ENCODE measurements at regions not wholly inside any gene's neighbourhood (a gene's known extent, or its start where the extent isn't known, plus 50 kb on each side); places are given as distances from the start of the nearest gene placed in this dataset.
"Not testable (repeated sequence)": the region's sequence is repeated elsewhere in the genome, so short reads cannot be mapped to it uniquely, and the experiment has no call there.

DNA sequence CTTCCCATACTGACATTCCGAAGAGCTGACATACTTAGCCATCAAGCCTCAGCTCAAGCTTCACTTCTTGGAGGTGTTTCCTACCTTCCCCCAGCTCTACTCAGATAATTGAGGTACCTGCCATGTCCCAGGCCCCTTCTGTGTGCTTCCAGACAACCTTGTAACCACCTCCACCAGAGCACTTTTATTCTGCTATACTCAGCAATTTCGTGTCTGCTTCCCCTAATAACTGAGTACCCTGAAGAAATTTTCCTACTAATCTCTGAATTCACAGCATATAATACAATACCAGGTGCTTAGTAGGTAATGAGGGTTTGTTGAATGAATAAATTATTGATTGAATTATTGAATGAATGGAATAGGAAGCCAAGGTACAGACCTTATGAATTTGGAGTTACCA is 605.5 kb downstream of the MID1IP1 start:
- H3K36me3 ChIP-seq (replicated peaks; ENCODE audit: control insufficient read depth, insufficient read depth, low read length): no peaks in the 10 kb centered on the region

DNA sequence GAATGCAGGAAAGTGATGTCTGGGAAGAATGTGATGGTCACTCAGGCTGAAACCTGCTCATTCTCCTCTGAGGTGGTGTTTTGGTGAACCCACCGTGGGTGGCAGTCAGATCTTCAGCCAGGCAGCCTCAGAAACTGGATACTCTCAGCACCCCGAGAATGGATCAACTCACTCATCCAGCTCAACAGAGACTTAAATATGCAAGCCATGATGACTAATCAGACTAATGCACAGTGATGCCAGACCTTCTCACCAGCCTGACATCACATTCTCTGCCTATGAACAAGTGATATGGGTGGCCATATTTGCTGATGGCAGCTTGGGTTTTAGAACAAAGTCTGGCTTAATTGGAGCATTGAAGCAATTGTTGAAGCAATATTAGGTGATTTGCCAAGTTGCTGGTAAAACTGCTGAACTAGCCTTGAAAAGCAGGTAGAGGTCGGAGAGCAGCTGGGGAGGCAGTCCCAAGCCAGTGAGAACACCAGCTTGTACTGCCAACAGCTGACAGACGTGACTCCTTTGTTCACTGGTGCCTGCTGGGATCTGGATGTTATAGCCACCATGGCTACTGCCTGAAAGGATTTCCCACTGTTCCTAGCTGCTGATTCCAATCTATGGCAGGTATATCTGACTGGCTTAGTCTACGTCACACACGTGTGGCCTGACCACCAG is 608.1 kb downstream of the MID1IP1 start:
- H3K36me3 ChIP-seq (replicated peaks; ENCODE audit: control insufficient read depth, insufficient read depth, low read length): no peaks in the 10 kb centered on the region
- H3K4me3 ChIP-seq (ENCODE audit: insufficient read depth, low read depth, low read length): no peak overlapping the region
- H3K27me3 ChIP-seq (ENCODE audit: control insufficient read depth, insufficient read depth, low read length): no peaks in the 10 kb centered on the region
- DNase-seq: no peak

More for the DNA sequence above, 605.5 kb downstream of the MID1IP1 start:
- DNase-seq: no peak
- no peak overlapping the region for H3K4me3 ChIP-seq (ENCODE audit: insufficient read depth, low read depth, low read length)
- H3K27me3 ChIP-seq (ENCODE audit: control insufficient read depth, insufficient read depth, low read length): no peaks in the 10 kb centered on the region

DNA sequence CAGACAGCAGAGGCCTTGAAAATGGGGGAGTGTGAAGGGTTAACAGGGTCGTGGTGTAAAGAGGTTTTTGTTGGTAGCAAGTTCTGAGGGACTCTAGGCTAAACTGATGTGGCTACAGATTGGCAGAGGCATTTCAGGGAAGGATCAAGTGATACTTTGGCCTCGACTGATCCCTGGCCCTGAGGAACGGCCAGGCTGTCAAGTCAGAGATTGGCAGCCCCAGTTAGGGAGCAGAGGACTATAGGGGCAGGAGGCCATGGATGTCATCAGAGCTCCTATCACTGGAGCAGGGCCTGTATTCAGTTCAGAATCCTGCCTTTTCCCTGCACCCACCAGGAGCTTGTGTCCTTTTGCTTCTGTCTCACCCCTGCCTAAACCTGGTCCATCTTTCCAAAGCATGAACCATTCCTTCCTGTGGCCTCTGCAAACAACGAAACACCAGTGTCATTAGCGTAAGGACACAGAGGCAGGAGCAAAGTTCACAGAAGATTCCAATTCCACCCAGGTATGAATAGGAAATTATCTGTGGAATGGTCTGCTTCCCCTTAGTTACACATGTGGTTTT is 613.1 kb downstream of the MID1IP1 start:
- no peak for DNase-seq
- no peak overlapping the region for H3K4me3 ChIP-seq (ENCODE audit: insufficient read depth, low read depth, low read length)
- no peaks in the 10 kb centered on the region for H3K27me3 ChIP-seq (ENCODE audit: control insufficient read depth, insufficient read depth, low read length)
- no peaks in the 10 kb centered on the region for H3K36me3 ChIP-seq (replicated peaks; ENCODE audit: control insufficient read depth, insufficient read depth, low read length)

DNA sequence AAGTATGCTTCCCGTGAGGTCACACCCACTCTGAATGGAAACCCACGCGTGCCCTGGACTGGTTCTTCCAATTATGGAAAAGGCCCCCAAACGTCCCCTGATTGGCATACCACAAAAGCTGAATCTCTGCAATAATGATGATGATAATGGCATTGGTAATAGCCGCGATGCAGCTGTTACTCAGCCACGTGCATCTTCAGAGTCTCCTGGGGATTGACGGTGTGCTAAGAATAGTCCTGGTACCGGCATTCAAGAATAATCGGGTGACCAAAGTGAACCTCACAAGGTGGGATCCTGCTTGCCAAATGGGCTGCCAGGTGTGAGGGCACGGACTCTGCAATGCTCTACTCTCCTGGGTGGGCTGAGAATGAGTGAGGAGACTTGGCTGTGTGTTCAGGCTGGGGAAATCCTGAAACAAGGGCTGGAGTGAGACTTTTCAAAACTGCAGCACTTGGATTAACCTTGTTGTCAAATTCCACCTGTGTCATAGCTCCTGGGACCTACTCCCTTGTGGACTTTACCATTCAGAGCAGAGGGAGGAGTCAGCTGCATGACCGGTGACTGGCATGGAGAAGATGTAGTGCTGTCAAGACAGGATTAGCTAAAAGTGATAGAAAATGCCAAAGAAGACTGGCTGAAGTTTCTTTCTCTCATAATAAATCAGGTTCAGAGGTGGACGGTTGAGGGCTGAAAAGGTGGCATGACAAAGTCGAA is 615.4 kb downstream of the MID1IP1 start:
- no peaks in the 10 kb centered on the region for H3K36me3 ChIP-seq (replicated peaks; ENCODE audit: control insufficient read depth, insufficient read depth, low read length)
- no peak for DNase-seq
- no peaks in the 10 kb centered on the region for H3K27me3 ChIP-seq (ENCODE audit: control insufficient read depth, insufficient read depth, low read length)
- H3K4me3 ChIP-seq (ENCODE audit: insufficient read depth, low read depth, low read length): no peak overlapping the region

DNA sequence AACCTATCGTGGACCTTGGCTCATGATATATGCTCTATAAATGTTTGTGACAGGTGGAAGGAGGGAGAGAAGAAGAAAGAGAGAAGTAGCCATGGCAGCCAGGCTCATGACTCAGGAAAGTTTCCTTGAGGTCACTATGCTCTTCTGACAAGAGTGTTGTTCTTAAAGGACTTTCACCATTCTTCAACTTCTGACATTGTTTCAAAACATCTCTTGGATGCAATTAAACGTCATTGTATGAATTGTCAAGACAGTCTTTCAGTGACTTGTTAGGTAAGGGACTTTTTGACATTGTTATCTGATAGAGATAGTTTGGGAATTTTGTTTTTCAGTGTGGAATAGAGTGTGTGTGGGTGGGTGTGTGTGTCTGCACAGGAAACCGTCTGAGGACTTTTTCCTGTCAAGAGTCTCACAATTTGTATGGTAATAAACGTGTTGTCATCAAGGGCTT is 617.0 kb downstream of the MID1IP1 start:
- Histone ChIP-seq H3K36me3 (replicated peaks; ENCODE audit: control insufficient read depth, insufficient read depth, low read length) (no peaks in the 10 kb centered on the region), H3K4me3 (ENCODE audit: insufficient read depth, low read depth, low read length) (no peak overlapping the region), H3K27me3 (ENCODE audit: control insufficient read depth, insufficient read depth, low read length) (no peaks in the 10 kb centered on the region)
- no peak for DNase-seq

DNA sequence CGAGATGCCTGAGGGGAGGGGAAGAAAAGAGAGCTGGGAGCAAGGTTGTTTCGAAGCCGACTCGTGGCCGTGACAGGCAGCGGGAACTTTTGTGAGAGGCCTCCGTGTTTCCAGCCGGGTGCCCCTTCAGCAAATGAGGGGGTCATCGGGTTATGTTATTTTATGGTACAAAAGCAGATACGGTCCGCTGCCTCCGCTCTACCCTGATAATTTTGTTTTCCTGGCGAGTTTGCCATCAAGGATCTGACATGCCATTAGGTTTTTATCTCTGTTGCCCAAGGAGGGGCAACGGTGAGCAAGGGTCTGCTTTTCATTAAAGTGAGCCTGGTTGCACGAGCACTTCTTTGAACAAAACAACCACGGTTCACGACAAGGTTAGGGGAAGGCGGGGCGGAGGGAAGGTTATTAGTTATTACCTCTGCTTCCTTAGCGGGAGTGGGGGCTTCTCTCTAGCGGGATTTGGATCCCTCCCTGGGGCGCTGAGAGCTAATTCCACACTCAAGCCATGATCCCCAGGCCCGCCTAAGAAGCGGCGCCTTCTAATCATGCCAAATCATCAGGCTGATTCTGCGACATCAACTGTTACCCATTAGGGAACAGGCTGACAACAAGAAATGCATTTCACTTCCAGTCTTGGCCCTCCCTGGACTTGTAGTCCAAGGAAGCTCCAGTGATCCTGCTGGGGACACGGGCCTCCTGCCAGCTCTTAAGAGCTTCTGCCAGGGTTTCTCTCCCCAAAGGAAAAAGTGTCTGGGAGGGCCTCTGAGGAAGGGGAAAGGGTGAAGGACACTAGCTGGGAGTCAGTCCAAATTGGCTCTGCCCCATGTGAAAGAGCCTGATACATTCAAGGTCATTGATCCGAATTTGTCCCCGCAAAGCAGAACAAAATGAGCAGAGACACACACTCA is 617.7 kb downstream of the MID1IP1 start:
- no peaks in the 10 kb centered on the region for H3K36me3 ChIP-seq (replicated peaks; ENCODE audit: control insufficient read depth, insufficient read depth, low read length)
- no peak overlapping the region for H3K4me3 ChIP-seq (ENCODE audit: insufficient read depth, low read depth, low read length)
- H3K27me3 ChIP-seq (ENCODE audit: control insufficient read depth, insufficient read depth, low read length): no peaks in the 10 kb centered on the region
- DNase-seq: peak; percentile 24

DNA sequence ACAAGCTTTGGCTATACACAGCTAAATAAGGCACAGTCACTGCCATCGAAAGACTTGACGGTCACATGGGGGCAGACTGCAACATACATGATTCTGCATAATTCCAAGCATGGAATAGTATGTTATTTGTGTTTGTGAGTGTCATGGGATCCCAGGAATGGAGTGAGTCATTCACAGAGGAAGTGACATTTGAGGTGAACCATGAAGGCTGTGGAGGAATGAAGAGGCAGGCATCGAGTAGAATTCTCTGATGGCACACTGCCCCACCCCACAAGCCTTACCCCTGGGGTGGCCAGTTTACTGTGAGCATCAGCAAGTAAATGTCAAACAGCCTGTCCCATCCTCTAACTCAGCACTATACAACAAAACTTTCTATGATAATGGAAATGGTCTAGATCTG is 619.7 kb downstream of the MID1IP1 start:
- H3K4me3 ChIP-seq (ENCODE audit: insufficient read depth, low read depth, low read length): no peak overlapping the region
- no peaks in the 10 kb centered on the region for H3K36me3 ChIP-seq (replicated peaks; ENCODE audit: control insufficient read depth, insufficient read depth, low read length)
- no peaks in the 10 kb centered on the region for H3K27me3 ChIP-seq (ENCODE audit: control insufficient read depth, insufficient read depth, low read length)
- DNase-seq: no peak

DNA sequence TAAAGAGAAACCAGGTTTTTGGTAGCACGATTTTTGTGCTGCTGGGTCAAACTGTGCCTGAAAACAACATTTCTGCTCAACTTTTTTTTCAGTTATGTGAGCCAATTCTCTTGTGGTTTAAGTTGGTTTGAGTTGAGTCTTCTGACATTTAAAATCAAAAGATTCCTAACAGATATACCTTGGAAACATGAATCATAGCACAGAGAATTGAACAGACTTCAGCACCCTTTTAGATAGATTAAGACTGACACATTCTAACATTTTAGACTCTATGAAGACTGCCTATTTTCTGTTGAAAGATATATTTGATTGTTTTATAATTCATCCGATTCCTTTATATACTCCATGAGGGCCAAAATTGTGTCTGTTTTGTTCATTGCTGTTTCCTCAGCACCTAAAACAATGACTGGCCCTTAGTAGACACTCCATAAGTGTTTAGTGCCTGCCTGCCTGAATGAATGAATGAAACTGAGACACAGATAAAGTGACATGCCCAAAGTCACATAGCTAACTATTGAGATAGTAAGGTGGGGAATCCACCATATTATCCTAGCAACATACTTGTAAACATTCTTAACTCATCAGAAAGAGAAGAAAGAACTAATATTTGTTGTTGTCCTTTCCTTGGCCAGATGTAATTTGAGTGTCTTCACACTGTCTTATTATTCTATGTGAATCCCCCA is 624.0 kb downstream of the MID1IP1 start:
- no peaks in the 10 kb centered on the region for H3K27me3 ChIP-seq (ENCODE audit: control insufficient read depth, insufficient read depth, low read length)
- DNase-seq: no peak
- H3K4me3 ChIP-seq (ENCODE audit: insufficient read depth, low read depth, low read length): no peak overlapping the region
- H3K36me3 ChIP-seq (replicated peaks; ENCODE audit: control insufficient read depth, insufficient read depth, low read length): no peaks in the 10 kb centered on the region

DNA sequence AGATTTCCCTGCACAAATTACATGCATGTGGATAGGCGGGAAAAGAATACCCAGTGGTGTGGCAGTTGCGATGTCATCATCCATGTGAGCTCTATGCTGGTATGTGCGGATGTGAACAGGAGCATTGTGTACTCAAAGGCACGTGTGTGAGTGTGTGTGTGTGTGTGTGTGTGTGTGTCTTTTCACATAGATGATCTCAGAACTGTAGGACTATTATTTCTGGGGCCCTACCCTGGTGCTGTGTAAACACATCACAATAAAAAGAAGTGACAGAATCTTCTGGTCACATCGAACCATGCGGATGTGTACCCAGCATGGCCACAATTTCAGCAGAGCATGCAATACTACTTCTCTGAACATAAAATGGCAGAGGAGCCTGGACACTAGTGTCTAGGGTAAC is 624.8 kb downstream of the MID1IP1 start:
- no peak for DNase-seq
- no peaks in the 10 kb centered on the region for H3K27me3 ChIP-seq (ENCODE audit: control insufficient read depth, insufficient read depth, low read length)
- no peaks in the 10 kb centered on the region for H3K36me3 ChIP-seq (replicated peaks; ENCODE audit: control insufficient read depth, insufficient read depth, low read length)
- no peak overlapping the region for H3K4me3 ChIP-seq (ENCODE audit: insufficient read depth, low read depth, low read length)

DNA sequence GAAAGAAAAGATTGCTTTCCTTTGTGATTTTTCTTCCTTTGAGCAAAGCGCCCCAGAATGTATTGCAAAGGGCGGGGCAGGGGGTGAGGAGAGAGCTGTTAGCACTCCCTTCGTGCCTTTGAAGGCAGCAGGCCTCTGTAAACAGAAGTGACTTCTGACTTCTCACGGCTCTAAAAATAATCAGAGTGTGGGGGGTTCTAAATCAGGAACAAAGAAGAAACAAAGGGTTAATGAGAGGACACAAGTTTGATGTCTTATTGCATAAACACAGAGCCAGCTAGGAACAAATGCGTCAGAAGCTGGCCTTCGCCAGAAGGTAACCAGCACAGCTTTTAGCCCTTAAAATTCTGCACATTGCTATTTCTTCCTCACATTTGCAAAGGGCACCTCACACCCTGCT is 626.2 kb downstream of the MID1IP1 start:
- Histone ChIP-seq H3K36me3 (replicated peaks; ENCODE audit: control insufficient read depth, insufficient read depth, low read length) (no peaks in the 10 kb centered on the region), H3K4me3 (ENCODE audit: insufficient read depth, low read depth, low read length) (no peak overlapping the region)
- no peak for DNase-seq

DNA sequence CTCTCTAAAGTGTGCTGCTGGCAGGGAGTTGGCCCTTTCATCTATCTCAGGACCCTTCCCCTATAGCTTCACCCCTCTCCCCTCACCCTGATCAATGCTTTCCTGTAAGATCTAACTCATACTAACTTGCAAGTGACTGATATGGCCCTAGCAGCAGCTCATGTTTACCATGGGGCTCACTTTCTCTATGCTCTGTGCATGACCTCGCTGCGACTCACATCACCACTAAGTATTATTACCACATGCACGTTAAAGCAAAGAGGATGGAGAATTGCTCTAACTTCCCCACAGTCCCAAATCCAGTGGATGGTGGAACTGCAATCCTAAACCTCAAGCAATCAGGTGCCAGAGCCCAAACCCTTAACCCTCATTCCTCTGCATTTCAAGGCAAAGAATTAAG is 626.6 kb downstream of the MID1IP1 start:
- Histone ChIP-seq H3K27me3 (ENCODE audit: control insufficient read depth, insufficient read depth, low read length) (no peaks in the 10 kb centered on the region), H3K4me3 (ENCODE audit: insufficient read depth, low read depth, low read length) (no peak overlapping the region), H3K36me3 (replicated peaks; ENCODE audit: control insufficient read depth, insufficient read depth, low read length) (no peaks in the 10 kb centered on the region)
- no peak for DNase-seq

More for the DNA sequence above, 626.2 kb downstream of the MID1IP1 start:
- no peaks in the 10 kb centered on the region for H3K27me3 ChIP-seq (ENCODE audit: control insufficient read depth, insufficient read depth, low read length)

DNA sequence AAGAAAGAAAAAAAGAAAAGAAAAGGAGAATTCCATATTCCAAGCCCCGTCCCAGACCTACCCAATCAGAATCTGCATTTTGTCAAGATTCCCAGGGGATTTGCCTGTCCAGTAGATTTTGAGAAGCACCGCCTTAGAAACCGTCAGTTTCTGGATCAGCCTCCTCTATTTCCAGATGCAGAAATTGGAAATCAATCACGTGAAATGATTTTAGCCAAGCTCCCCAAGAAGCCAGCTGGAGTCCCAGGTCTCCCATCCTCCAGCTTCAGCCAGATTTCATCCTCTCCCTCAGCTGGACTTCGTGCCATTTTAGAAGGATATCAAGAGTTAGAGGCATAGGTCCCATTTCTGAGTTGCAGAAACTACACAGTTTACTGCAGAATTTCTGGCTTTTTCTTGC is 629.3 kb downstream of the MID1IP1 start:
- Histone ChIP-seq H3K4me3 (ENCODE audit: insufficient read depth, low read depth, low read length) (no peak overlapping the region), H3K36me3 (replicated peaks; ENCODE audit: control insufficient read depth, insufficient read depth, low read length) (no peaks in the 10 kb centered on the region), H3K27me3 (ENCODE audit: control insufficient read depth, insufficient read depth, low read length) (no peaks in the 10 kb centered on the region)
- no peak for DNase-seq

DNA sequence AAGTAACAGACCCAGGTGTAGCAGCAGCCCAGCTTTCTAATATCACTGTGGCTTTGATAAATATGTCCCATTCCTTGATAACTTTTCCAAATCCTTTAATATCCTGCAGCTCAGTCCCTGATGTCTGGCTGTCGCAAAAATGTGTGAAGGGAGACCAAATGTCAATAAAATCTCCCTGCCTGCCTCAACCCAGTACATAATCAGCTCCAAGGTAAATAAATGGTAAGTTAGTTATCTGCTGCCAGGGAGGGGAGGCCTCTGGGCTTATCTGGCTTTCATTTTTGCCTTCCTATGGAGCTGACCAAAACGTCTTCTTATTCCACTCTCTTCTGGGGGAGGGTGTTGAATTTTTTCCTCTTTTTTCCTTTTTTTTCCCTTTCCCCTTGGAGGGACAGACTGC is 630.6 kb downstream of the MID1IP1 start:
- no peaks in the 10 kb centered on the region for H3K36me3 ChIP-seq (replicated peaks; ENCODE audit: control insufficient read depth, insufficient read depth, low read length)
- no peak overlapping the region for H3K4me3 ChIP-seq (ENCODE audit: insufficient read depth, low read depth, low read length)
- H3K27me3 ChIP-seq (ENCODE audit: control insufficient read depth, insufficient read depth, low read length): no peaks in the 10 kb centered on the region
- DNase-seq: no peak

DNA sequence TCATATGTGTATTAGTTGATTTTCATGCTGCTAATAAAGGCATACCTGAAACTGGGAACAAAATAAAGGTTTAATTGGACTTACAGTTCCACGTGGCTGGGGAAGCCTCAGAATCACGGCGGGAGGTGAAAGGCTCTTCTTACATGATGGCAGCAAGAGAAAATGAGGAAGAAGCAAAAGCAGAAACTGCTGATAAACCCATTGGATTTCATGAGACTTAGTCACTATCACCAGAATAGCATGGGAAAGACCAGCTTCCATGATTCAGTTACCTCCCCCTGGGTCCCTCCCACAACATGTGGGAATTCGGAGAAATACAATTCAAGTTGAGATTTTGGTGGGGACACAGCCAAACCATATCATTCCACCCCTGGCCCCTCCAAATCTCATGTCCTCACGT is 633.4 kb downstream of the MID1IP1 start:
- H3K36me3 ChIP-seq (replicated peaks; ENCODE audit: control insufficient read depth, insufficient read depth, low read length); H3K4me3 ChIP-seq (ENCODE audit: insufficient read depth, low read depth, low read length); H3K27me3 ChIP-seq (ENCODE audit: control insufficient read depth, insufficient read depth, low read length); DNase-seq: not testable (repeated sequence)

Data from H7 (cell line).